ENCODE measurements at regions not wholly inside any gene's neighbourhood (a gene's known extent, or its start where the extent isn't known, plus 50 kb on each side); places are given as distances from the start of the nearest gene placed in this dataset.

DNA sequence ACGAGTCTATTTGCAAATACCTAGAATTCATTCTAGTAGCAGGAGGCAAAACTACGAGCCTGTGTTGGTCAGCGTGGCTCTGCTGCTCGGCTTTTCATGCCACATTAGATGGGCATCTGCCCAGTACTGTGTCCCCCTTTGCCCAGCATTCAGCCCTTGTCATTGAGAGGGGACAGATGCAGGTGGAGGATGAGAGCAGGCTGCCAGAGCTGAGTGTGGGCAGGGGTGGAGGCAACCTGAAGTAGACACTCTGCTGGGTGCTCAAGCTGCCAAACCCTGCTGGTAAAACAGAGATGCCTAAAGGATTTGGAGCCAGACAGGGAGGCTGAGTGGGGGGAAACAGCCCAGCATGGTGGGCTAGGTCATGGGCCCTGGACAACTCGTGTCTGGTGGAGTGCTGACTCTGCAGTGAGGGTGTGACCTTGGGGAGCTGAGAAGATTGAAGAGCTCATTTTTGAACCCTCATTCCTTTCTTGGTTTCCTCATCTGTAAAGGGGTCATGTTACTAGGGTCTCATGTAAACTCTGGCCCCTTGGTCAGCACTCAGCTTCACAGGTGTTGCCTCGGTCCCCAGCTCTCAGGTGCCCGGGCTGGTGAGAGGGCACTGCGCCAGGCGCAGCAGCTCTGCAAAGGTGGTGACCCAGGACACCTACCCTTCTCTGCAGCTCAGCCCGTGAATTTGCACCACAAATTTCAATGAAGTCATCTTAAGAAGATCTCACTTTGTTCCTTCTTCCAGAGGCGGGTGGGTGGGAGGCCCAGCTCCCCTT lies 64.2 kb upstream of the BHLHE23 start:
- peaks cover 30% of the 10 kb centered on the region for H3K27me3 Mint-ChIP-seq (ENCODE audit: low read depth)
- CTCF ChIA-PET, result interaction anchor here (0.6 to 3.7 kb wide), 8 partner anchors 11 to 522 kb away, joined by 3 to 17 read pairs (median 5); no protein-coding TSS in a partner anchor
- no peak overlapping the region for H3K27ac Mint-ChIP-seq
- POLR2A ChIA-PET, result no interaction called here
- H3K4me3 Mint-ChIP-seq, result 0 out of 2 replicates have a peak overlapping the region, but pooled peaks have one; percentile 8
- H3K4me1 Mint-ChIP-seq, result peaks cover 4% of the 10 kb centered on the region
- H3K9me3 Mint-ChIP-seq, result 0 out of 2 replicates have a peak, but pooled peaks cover 12% of the 10 kb centered on the region
- H3K36me3 Mint-ChIP-seq, result no peaks in the 10 kb centered on the region
- DNase-seq (ENCODE audit: low spot score), result peak; percentile 8
- TF ChIP-seq HMGA2 (CRISPR knock-in tag; IDR thresholded peaks at IDR 0.05), result no peak
- ATAC-seq, result no peak

DNA sequence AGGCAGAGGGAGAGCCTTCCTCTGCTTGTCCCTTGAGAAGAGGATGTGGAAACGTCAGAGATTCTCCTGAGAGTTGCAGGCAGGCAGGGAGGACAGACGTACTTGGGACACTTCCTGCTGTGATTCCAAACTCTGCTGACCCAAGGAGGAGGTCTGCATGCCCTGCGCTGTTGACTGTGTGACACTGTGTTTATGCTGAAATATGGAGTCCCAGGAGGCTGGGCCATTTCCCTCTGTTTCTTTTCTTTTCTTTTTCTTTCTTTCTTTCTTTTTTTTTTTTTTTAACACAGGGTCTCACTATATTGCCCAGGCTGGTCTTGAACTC lies 63.5 kb upstream of the BHLHE23 start:
- no peak for ATAC-seq
- no peak overlapping the region for H3K4me3 Mint-ChIP-seq
- H3K27me3 Mint-ChIP-seq (ENCODE audit: low read depth), result peaks cover 30% of the 10 kb centered on the region
- H3K27ac Mint-ChIP-seq, result no peak overlapping the region
- H3K4me1 Mint-ChIP-seq, result peaks cover 4% of the 10 kb centered on the region
- no peak for TF ChIP-seq ZNF671 (CRISPR knock-in tag; IDR thresholded peaks at IDR 0.05)
- TF ChIP-seq, protein P1, sequence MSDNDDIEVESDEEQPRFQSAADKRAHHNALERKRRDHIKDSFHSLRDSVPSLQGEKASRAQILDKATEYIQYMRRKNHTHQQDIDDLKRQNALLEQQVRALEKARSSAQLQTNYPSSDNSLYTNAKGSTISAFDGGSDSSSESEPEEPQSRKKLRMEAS (CRISPR knock-in tag; IDR thresholded peaks at IDR 0.05), result no peak
- TF ChIP-seq, protein P2, sequence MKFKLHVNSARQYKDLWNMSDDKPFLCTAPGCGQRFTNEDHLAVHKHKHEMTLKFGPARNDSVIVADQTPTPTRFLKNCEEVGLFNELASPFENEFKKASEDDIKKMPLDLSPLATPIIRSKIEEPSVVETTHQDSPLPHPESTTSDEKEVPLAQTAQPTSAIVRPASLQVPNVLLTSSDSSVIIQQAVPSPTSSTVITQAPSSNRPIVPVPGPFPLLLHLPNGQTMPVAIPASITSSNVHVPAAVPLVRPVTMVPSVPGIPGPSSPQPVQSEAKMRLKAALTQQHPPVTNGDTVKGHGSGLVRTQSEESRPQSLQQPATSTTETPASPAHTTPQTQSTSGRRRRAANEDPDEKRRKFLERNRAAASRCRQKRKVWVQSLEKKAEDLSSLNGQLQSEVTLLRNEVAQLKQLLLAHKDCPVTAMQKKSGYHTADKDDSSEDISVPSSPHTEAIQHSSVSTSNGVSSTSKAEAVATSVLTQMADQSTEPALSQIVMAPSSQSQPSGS (CRISPR knock-in tag; IDR thresholded peaks at IDR 0.05; ENCODE audit: borderline replicate concordance, low read depth), result no peak
- no peak for TF ChIP-seq ZNF317 (CRISPR knock-in tag; IDR thresholded peaks at IDR 0.05; ENCODE audit: borderline replicate concordance, low read depth)
- TF ChIP-seq, protein P3, sequence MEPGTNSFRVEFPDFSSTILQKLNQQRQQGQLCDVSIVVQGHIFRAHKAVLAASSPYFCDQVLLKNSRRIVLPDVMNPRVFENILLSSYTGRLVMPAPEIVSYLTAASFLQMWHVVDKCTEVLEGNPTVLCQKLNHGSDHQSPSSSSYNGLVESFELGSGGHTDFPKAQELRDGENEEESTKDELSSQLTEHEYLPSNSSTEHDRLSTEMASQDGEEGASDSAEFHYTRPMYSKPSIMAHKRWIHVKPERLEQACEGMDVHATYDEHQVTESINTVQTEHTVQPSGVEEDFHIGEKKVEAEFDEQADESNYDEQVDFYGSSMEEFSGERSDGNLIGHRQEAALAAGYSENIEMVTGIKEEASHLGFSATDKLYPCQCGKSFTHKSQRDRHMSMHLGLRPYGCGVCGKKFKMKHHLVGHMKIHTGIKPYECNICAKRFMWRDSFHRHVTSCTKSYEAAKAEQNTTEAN (CRISPR knock-in tag; IDR thresholded peaks at IDR 0.05), result no peak
- no peak for TF ChIP-seq ZNF416 (CRISPR knock-in tag; IDR thresholded peaks at IDR 0.05)
- no peak for TF ChIP-seq GRHL2 (CRISPR knock-in tag; IDR thresholded peaks at IDR 0.05; ENCODE audit: insufficient replicate concordance, severe bottlenecking)
- TF ChIP-seq, protein P4, sequence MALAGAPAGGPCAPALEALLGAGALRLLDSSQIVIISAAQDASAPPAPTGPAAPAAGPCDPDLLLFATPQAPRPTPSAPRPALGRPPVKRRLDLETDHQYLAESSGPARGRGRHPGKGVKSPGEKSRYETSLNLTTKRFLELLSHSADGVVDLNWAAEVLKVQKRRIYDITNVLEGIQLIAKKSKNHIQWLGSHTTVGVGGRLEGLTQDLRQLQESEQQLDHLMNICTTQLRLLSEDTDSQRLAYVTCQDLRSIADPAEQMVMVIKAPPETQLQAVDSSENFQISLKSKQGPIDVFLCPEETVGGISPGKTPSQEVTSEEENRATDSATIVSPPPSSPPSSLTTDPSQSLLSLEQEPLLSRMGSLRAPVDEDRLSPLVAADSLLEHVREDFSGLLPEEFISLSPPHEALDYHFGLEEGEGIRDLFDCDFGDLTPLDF (CRISPR knock-in tag; IDR thresholded peaks at IDR 0.05), result no peak
- no peak for TF ChIP-seq NR2C2 (CRISPR knock-in tag; IDR thresholded peaks at IDR 0.05)
- TF ChIP-seq ZBTB21 (CRISPR knock-in tag; IDR thresholded peaks at IDR 0.05; ENCODE audit: borderline replicate concordance), result no peak
- H3K9me3 Mint-ChIP-seq, result 0 out of 2 replicates have a peak, but pooled peaks cover 8% of the 10 kb centered on the region
- CTCF ChIA-PET, result interaction anchor here (0.6 to 3.7 kb wide), 4 partner anchors 14 to 153 kb away, joined by 4 to 12 read pairs (median 6); no protein-coding TSS in a partner anchor
- DNase-seq (ENCODE audit: low spot score), result peak; percentile 4
- POLR2A ChIA-PET, result interaction anchor here (1.0 kb wide), 1 partner anchor 12 kb away, joined by 6 read pairs; no protein-coding TSS in a partner anchor
- no peaks in the 10 kb centered on the region for H3K36me3 Mint-ChIP-seq

DNA sequence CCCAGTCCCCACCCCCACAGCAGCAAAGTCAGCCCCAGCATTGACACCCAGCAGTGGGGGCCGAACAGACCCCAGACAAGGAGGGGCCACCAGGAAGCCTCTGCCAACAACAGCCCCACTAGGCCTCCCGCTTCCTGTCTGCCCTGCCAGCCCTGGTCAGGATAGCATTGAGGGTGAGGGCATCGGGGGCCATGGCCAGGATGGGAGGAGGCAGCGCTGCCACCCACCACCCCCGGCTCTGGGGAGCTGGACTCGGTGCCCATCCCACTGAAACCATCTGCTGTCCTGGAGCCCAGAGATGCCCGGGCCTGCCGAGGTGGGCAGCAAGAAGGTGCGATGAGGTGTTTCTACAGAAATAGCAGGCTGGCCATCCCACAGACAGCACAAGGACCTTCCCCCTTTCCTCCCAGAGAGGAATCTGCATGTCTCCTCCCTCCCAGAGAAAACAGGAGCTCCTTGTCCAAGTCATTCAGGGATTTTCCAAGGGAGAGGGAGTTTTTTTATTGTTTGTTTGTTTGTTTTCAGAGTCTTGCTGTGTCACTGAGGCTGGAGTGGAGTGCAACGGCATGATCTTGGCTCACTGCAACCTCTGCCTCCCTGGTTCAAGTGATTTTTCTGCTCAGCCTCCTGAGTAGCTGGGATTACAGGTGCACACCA lies 62.1 kb upstream of the BHLHE23 start:
- no peak overlapping the region for H3K27ac Mint-ChIP-seq
- TF ChIP-seq ZBTB21 (CRISPR knock-in tag; IDR thresholded peaks at IDR 0.05; ENCODE audit: borderline replicate concordance) (no peak), TEAD4 (CRISPR knock-in tag; IDR thresholded peaks at IDR 0.05) (no peak), NFE2L1 (CRISPR knock-in tag; IDR thresholded peaks at IDR 0.05) (no peak), ZNF317 (CRISPR knock-in tag; IDR thresholded peaks at IDR 0.05; ENCODE audit: borderline replicate concordance, low read depth) (no peak), SOX15 (CRISPR knock-in tag; IDR thresholded peaks at IDR 0.05) (no peak)
- TF ChIP-seq, protein P5, sequence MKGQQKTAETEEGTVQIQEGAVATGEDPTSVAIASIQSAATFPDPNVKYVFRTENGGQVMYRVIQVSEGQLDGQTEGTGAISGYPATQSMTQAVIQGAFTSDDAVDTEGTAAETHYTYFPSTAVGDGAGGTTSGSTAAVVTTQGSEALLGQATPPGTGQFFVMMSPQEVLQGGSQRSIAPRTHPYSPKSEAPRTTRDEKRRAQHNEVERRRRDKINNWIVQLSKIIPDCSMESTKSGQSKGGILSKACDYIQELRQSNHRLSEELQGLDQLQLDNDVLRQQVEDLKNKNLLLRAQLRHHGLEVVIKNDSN (CRISPR knock-in tag; IDR thresholded peaks at IDR 0.05), result no peak
- TF ChIP-seq, protein P1 (CRISPR knock-in tag; IDR thresholded peaks at IDR 0.05), result no peak
- TF ChIP-seq, protein P6, sequence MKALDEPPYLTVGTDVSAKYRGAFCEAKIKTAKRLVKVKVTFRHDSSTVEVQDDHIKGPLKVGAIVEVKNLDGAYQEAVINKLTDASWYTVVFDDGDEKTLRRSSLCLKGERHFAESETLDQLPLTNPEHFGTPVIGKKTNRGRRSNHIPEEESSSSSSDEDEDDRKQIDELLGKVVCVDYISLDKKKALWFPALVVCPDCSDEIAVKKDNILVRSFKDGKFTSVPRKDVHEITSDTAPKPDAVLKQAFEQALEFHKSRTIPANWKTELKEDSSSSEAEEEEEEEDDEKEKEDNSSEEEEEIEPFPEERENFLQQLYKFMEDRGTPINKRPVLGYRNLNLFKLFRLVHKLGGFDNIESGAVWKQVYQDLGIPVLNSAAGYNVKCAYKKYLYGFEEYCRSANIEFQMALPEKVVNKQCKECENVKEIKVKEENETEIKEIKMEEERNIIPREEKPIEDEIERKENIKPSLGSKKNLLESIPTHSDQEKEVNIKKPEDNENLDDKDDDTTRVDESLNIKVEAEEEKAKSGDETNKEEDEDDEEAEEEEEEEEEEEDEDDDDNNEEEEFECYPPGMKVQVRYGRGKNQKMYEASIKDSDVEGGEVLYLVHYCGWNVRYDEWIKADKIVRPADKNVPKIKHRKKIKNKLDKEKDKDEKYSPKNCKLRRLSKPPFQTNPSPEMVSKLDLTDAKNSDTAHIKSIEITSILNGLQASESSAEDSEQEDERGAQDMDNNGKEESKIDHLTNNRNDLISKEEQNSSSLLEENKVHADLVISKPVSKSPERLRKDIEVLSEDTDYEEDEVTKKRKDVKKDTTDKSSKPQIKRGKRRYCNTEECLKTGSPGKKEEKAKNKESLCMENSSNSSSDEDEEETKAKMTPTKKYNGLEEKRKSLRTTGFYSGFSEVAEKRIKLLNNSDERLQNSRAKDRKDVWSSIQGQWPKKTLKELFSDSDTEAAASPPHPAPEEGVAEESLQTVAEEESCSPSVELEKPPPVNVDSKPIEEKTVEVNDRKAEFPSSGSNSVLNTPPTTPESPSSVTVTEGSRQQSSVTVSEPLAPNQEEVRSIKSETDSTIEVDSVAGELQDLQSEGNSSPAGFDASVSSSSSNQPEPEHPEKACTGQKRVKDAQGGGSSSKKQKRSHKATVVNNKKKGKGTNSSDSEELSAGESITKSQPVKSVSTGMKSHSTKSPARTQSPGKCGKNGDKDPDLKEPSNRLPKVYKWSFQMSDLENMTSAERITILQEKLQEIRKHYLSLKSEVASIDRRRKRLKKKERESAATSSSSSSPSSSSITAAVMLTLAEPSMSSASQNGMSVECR (CRISPR knock-in tag; IDR thresholded peaks at IDR 0.05; ENCODE audit: borderline replicate concordance), result no peak
- ATAC-seq (no peak), DNase-seq (ENCODE audit: low spot score) (peak; percentile 4)
- H3K4me1 Mint-ChIP-seq, result peaks cover 4% of the 10 kb centered on the region
- H3K36me3 Mint-ChIP-seq, result no peaks in the 10 kb centered on the region
- ChIA-PET CTCF (interaction anchor here (1.1 to 3.7 kb wide), 4 partner anchors 13 to 155 kb away, joined by 3 to 12 read pairs (median 6); no protein-coding TSS in a partner anchor), POLR2A (no interaction called here)
- peaks cover 26% of the 10 kb centered on the region for H3K27me3 Mint-ChIP-seq (ENCODE audit: low read depth)
- no peak overlapping the region for H3K4me3 Mint-ChIP-seq
- H3K9me3 Mint-ChIP-seq, result 0 out of 2 replicates have a peak, but pooled peaks cover 3% of the 10 kb centered on the region

Data from WTC11 (cell line).